ENCODE measurements at regions not wholly inside any gene's neighbourhood (a gene's known extent, or its start where the extent isn't known, plus 50 kb on each side); places are given as distances from the start of the nearest gene placed in this dataset.

- DNase-seq (ENCODE audit: low read depth in 2 of 2), result no peak
- Histone ChIP-seq H3K27me3 (ENCODE audit: control insufficient read depth, insufficient read depth, low read length) (no peaks in the 10 kb centered on the region), H3K4me3 (replicated peaks in 1 of 4; ENCODE audit: control extremely low read depth in 1 of 4, insufficient read depth in 1 of 4, low read depth in 3 of 4, low read length in 4 of 4) (peak overlapping the region in 2 of 4 experiments; percentile 33 to 40), H2AFZ (ENCODE audit: low read length) (peak overlapping the region; percentile 30), H3K9me3 (ENCODE audit: control insufficient read depth, insufficient read depth, low read depth, low read length) (no peaks in the 10 kb centered on the region), H3K27ac (ENCODE audit: insufficient read depth, low read length) (no peak overlapping the region), H3K4me2 (ENCODE audit: extremely low read depth, insufficient read depth, low read length) (peak overlapping the region; percentile 18), H4K20me1 (ENCODE audit: control insufficient read depth, extremely low read depth, insufficient read depth, low read length) (no peaks in the 10 kb centered on the region), H3K36me3 (ENCODE audit: control insufficient read depth, insufficient read depth, low read length) (no peaks in the 10 kb centered on the region), H3K9ac (ENCODE audit: insufficient read depth, low read length) (no peak overlapping the region), H3K79me2 (ENCODE audit: control insufficient read depth, insufficient read depth, low read length) (no peaks in the 10 kb centered on the region), H3K4me1 (ENCODE audit: control insufficient read depth, extremely low read depth, insufficient read depth, low read length) (no peaks in the 10 kb centered on the region)
- TF ChIP-seq CTCF (conservative IDR thresholded peaks at IDR 0.05 in 1 of 2, IDR thresholded peaks at IDR 0.05 in 1 of 2; ENCODE audit: low read depth in 1 of 2, low read length in 2 of 2), result no peak
Measured at GRCh38 chr9:14029806-14030374, 284.1 kb downstream of the NFIB start.

DNA sequence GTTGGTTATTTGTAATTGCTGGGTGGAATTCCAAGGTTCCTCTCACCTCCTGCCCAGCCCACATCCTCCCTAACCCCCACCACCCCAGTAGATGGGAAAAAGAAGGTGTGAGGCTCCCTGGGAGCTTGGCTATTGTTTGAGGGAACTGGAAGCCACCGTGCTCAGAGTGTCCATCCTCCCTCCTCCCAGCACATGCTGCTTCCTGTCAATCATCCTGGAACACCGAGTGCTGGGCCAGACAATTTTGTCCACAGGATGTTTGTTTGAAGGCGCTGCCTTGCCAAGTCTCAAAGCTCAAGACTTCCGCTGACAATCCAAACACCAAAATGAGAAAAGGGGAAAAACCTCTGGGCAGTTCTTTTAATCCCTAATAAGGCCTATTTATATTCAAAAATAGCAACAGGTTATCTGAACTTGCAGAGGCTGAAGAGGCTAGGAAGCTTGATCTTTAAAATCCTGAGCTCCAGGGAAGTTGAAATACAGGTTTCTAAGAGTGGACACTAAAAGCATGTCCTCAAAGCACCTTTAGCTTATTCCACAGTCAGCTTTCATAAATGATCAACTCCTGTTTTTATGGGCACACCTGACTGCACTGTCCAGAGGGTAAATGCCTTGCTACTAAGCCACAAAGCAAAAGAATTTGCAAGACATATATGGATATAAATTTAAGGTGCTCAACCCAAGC, 286.7 kb downstream of the NFIB start:
- Histone ChIP-seq H3K4me3 (replicated peaks in 1 of 4; ENCODE audit: control extremely low read depth in 1 of 4, insufficient read depth in 1 of 4, low read depth in 3 of 4, low read length in 4 of 4) (no peak overlapping the region), H3K79me2 (ENCODE audit: control insufficient read depth, insufficient read depth, low read length) (no peaks in the 10 kb centered on the region), H4K20me1 (ENCODE audit: control insufficient read depth, extremely low read depth, insufficient read depth, low read length) (no peaks in the 10 kb centered on the region), H3K4me2 (ENCODE audit: extremely low read depth, insufficient read depth, low read length) (no peak overlapping the region), H3K36me3 (ENCODE audit: control insufficient read depth, insufficient read depth, low read length) (no peaks in the 10 kb centered on the region), H3K9me3 (ENCODE audit: control insufficient read depth, insufficient read depth, low read depth, low read length) (no peaks in the 10 kb centered on the region), H2AFZ (ENCODE audit: low read length) (no peak overlapping the region), H3K4me1 (ENCODE audit: control insufficient read depth, extremely low read depth, insufficient read depth, low read length) (no peaks in the 10 kb centered on the region), H3K27me3 (ENCODE audit: control insufficient read depth, insufficient read depth, low read length) (no peaks in the 10 kb centered on the region), H3K9ac (ENCODE audit: insufficient read depth, low read length) (no peak overlapping the region), H3K27ac (ENCODE audit: insufficient read depth, low read length) (no peak overlapping the region)
- no peak for DNase-seq (ENCODE audit: low read depth in 2 of 2)
- TF ChIP-seq CTCF (conservative IDR thresholded peaks at IDR 0.05 in 1 of 2, IDR thresholded peaks at IDR 0.05 in 1 of 2; ENCODE audit: low read depth in 1 of 2, low read length in 2 of 2), result no peak
- no peak for TF ChIP-seq EZH2 (IDR thresholded peaks at IDR 0.05; ENCODE audit: low read length, missing control alignments)

- no peak for DNase-seq (ENCODE audit: low read depth in 2 of 2)
- Histone ChIP-seq H3K4me1 (ENCODE audit: control insufficient read depth, extremely low read depth, insufficient read depth, low read length) (no peaks in the 10 kb centered on the region), H3K27me3 (ENCODE audit: control insufficient read depth, insufficient read depth, low read length) (no peaks in the 10 kb centered on the region), H4K20me1 (ENCODE audit: control insufficient read depth, extremely low read depth, insufficient read depth, low read length) (no peaks in the 10 kb centered on the region), H3K36me3 (ENCODE audit: control insufficient read depth, insufficient read depth, low read length) (no peaks in the 10 kb centered on the region), H3K9me3 (ENCODE audit: control insufficient read depth, insufficient read depth, low read depth, low read length) (no peaks in the 10 kb centered on the region), H3K4me2 (ENCODE audit: extremely low read depth, insufficient read depth, low read length) (no peak overlapping the region), H3K9ac (ENCODE audit: insufficient read depth, low read length) (no peak overlapping the region), H3K4me3 (replicated peaks in 1 of 4; ENCODE audit: control extremely low read depth in 1 of 4, insufficient read depth in 1 of 4, low read depth in 3 of 4, low read length in 4 of 4) (no peak overlapping the region), H3K79me2 (ENCODE audit: control insufficient read depth, insufficient read depth, low read length) (no peaks in the 10 kb centered on the region), H3K27ac (ENCODE audit: insufficient read depth, low read length) (no peak overlapping the region), H2AFZ (ENCODE audit: low read length) (no peak overlapping the region)
- TF ChIP-seq EZH2 (IDR thresholded peaks at IDR 0.05; ENCODE audit: low read length, missing control alignments) (no peak), CTCF (conservative IDR thresholded peaks at IDR 0.05 in 1 of 2, IDR thresholded peaks at IDR 0.05 in 1 of 2; ENCODE audit: low read depth in 1 of 2, low read length in 2 of 2) (no peak)
Measured at GRCh38 chr9:14025741-14026140, 288.2 kb downstream of the NFIB start.
